Erythroblast (primary cell): ENCODE measurements at regions not wholly inside any gene's neighbourhood (a gene's known extent, or its start where the extent isn't known, plus 50 kb on each side); places are given as distances from the start of the nearest gene placed in this dataset.
"Not testable (repeated sequence)": the region's sequence is repeated elsewhere in the genome, so short reads cannot be mapped to it uniquely, and the experiment has no call there.

Experiments used
- GATA1 ChIP-seq: IDR thresholded peaks from 2 replicates; pipeline ENCODE4 v1.6.1; 2011; ENCODE audit warnings: low read depth, mild to moderate bottlenecking, control low read depth, low read length, moderate library complexity
- POLR2A ChIP-seq: IDR thresholded peaks from 2 replicates; pipeline ENCODE4 v1.6.1; 2011; ENCODE audit warnings: mild to moderate bottlenecking, low read length

DNA sequence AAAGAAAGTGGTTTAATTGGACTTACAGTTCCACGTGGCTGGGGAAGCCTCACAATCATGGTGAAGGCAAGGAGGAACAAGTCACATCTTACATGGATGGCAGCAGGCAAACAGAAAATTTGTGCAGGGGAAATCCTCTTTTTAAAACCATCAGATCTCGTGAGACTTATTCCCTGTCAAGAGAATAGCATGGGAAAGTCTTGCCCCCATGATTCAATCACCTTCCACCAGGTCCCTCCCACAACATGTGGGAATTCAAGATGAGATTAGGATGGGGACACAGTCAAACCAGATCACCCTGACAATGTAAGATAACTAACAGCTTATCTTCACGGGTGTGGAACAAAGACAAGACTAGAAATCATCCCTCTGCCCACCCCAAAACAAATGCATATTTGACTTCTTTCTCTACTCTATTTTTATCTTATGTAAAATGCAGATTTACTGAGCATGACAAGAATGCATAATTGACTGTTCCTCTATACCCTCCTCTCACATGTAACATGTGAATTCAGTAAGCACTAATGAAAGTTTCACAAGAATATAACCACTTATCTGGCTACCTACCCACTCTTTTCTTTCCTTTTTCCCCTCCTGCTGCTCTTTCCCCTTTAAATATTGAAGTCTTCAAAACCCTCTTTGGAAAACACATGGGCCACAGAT lies 110.8 kb upstream of the METTL14 start:
- not testable (repeated sequence) for TF ChIP-seq POLR2A, GATA1
